WTC11 (cell line): ENCODE measurements at regions not wholly inside any gene's neighbourhood (a gene's known extent, or its start where the extent isn't known, plus 50 kb on each side); places are given as distances from the start of the nearest gene placed in this dataset.

Source experiments
- CTCF ChIP-seq: fragments of 200-600 bp; IDR thresholded peaks from 2 replicates; pipeline ENCODE4 v1.8.0; 2022; ENCODE audit warnings: antibody characterized with exemption
- E2F4 ChIP-seq: sonication (generic); formaldehyde crosslinking; IDR thresholded peaks from 2 replicates; pipeline ENCODE4 v1.8.1; 2022; ENCODE audit warnings: low read depth, mild to moderate bottlenecking, moderate library complexity, missing genetic modification reagents, borderline replicate concordance
- ESRRA ChIP-seq: sonication (generic); formaldehyde crosslinking; IDR thresholded peaks from 2 replicates; pipeline ENCODE4 v1.8.1; 2022; ENCODE audit warnings: mild to moderate bottlenecking, missing genetic modification reagents, borderline replicate concordance
- KAT7 ChIP-seq: sonication (generic); formaldehyde crosslinking; IDR thresholded peaks from 2 replicates; pipeline ENCODE4 v1.8.1; 2023; ENCODE audit warnings: missing genetic modification reagents, mild to moderate bottlenecking, borderline replicate concordance
- MYBL2 ChIP-seq: sonication (generic); formaldehyde crosslinking; IDR thresholded peaks from 2 replicates; pipeline ENCODE4 v1.8.1; 2023; ENCODE audit warnings: mild to moderate bottlenecking, moderate library complexity, missing genetic modification reagents
- PRRX2 ChIP-seq: fragments of 250-450 bp; sonication (Bioruptor Pico); IDR thresholded peaks from 2 replicates; pipeline ENCODE4 v1.8.0; 2021; ENCODE audit warnings: mild to moderate bottlenecking
- TCF7 ChIP-seq: sonication (generic); formaldehyde crosslinking; IDR thresholded peaks from 2 replicates; pipeline ENCODE4 v1.8.0; 2022; ENCODE audit warnings: mild to moderate bottlenecking, low read depth, missing genetic modification reagents, moderate library complexity
- TEAD4 ChIP-seq: sonication (generic); formaldehyde crosslinking; IDR thresholded peaks from 2 replicates; pipeline ENCODE4 v1.8.0; 2022; ENCODE audit warnings: mild to moderate bottlenecking, missing genetic modification reagents
- USF2 ChIP-seq: sonication (generic); formaldehyde crosslinking; IDR thresholded peaks from 2 replicates; pipeline ENCODE4 v1.8.1; 2023; ENCODE audit warnings: mild to moderate bottlenecking, missing genetic modification reagents, moderate library complexity
- TF ChIP-seq, protein P1 (sequence below): fragments of 250-450 bp; sonication (Bioruptor Pico); IDR thresholded peaks from 2 replicates; pipeline ENCODE4 v1.9.0; 2021; ENCODE audit warnings: moderate library complexity, mild to moderate bottlenecking, inconsistent platforms, borderline replicate concordance
- TF ChIP-seq, protein P2 (sequence below): fragments of 250-450 bp; sonication (Bioruptor Pico); IDR thresholded peaks from 2 replicates; pipeline ENCODE4 v2.1.2; 2022; ENCODE audit warnings: mild to moderate bottlenecking, moderate library complexity

GRCh38 chr7:11931307-11931706 is 99.3 kb upstream of the THSD7A start:
- TF ChIP-seq CTCF: no peak
- TF ChIP-seq TCF7 (CRISPR knock-in tag): no peak
- TF ChIP-seq, protein P1, sequence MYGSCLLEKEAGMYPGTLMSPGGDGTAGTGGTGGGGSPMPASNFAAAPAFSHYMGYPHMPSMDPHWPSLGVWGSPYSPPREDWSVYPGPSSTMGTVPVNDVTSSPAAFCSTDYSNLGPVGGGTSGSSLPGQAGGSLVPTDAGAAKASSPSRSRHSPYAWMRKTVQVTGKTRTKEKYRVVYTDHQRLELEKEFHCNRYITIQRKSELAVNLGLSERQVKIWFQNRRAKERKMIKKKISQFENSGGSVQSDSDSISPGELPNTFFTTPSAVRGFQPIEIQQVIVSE (CRISPR knock-in tag): no peak
- TF ChIP-seq TEAD4: no peak
- no peak for TF ChIP-seq PRRX2 (CRISPR knock-in tag)
- TF ChIP-seq MYBL2 (CRISPR knock-in tag): no peak
- no peak for TF ChIP-seq KAT7 (CRISPR knock-in tag)
- TF ChIP-seq, protein P2, sequence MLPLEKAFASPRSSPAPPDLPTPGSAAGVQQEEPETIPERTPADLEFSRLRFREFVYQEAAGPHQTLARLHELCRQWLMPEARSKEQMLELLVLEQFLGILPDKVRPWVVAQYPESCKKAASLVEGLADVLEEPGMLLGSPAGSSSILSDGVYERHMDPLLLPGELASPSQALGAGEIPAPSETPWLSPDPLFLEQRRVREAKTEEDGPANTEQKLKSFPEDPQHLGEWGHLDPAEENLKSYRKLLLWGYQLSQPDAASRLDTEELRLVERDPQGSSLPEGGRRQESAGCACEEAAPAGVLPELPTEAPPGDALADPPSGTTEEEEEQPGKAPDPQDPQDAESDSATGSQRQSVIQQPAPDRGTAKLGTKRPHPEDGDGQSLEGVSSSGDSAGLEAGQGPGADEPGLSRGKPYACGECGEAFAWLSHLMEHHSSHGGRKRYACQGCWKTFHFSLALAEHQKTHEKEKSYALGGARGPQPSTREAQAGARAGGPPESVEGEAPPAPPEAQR: no peak
- TF ChIP-seq E2F4 (CRISPR knock-in tag): no peak
- no peak for TF ChIP-seq ESRRA (CRISPR knock-in tag)
- no peak for TF ChIP-seq USF2 (CRISPR knock-in tag)
